ENCODE measurements at regions not wholly inside any gene's neighbourhood (a gene's known extent, or its start where the extent isn't known, plus 50 kb on each side); places are given as distances from the start of the nearest gene placed in this dataset.

GRCh38 chr2:64792995-64793639 lies 139.4 kb upstream of the SERTAD2 start:
- WGBS (ENCODE audit: insufficient coverage, low coverage, low lambda C conversion rate, missing lambda C conversion rate) = 60% methylated on average over 5 of the region's 5 CpGs
- no peak overlapping the region for H3K4me3 ChIP-seq
- H3K27me3 ChIP-seq = no peaks in the 10 kb centered on the region
- H3K9me3 ChIP-seq = no peaks in the 10 kb centered on the region
- H3K4me1 ChIP-seq = no peaks in the 10 kb centered on the region
- intact Hi-C loops (cut with DNase I) = no loop called here
- no peak for ATAC-seq
- TF ChIP-seq, protein P1, sequence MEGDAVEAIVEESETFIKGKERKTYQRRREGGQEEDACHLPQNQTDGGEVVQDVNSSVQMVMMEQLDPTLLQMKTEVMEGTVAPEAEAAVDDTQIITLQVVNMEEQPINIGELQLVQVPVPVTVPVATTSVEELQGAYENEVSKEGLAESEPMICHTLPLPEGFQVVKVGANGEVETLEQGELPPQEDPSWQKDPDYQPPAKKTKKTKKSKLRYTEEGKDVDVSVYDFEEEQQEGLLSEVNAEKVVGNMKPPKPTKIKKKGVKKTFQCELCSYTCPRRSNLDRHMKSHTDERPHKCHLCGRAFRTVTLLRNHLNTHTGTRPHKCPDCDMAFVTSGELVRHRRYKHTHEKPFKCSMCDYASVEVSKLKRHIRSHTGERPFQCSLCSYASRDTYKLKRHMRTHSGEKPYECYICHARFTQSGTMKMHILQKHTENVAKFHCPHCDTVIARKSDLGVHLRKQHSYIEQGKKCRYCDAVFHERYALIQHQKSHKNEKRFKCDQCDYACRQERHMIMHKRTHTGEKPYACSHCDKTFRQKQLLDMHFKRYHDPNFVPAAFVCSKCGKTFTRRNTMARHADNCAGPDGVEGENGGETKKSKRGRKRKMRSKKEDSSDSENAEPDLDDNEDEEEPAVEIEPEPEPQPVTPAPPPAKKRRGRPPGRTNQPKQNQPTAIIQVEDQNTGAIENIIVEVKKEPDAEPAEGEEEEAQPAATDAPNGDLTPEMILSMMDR (IDR thresholded peaks at IDR 0.05) = no peak
- no peak for TF ChIP-seq POLR2A (IDR thresholded peaks at IDR 0.05)
- no peaks in the 10 kb centered on the region for H3K36me3 ChIP-seq
- H3K27ac ChIP-seq = no peak overlapping the region
- DNase-seq = no peak

GRCh38 chr2:64793701-64794100 lies 140.0 kb upstream of the SERTAD2 start:
- TF ChIP-seq POLR2A (IDR thresholded peaks at IDR 0.05) = no peak
- TF ChIP-seq, protein P1 (IDR thresholded peaks at IDR 0.05) = no peak
- WGBS (ENCODE audit: insufficient coverage, low coverage, low lambda C conversion rate, missing lambda C conversion rate) = 57% methylated on average over 1 of the region's 1 CpG
- Histone ChIP-seq H3K27ac (no peak overlapping the region), H3K27me3 (no peaks in the 10 kb centered on the region), H3K36me3 (no peaks in the 10 kb centered on the region), H3K4me3 (no peak overlapping the region), H3K9me3 (no peaks in the 10 kb centered on the region), H3K4me1 (no peaks in the 10 kb centered on the region)
- intact Hi-C loops (cut with DNase I) = no loop called here
- DNase-seq = no peak
- no peak for ATAC-seq

- 75% methylated on average over 6 of the region's 6 CpGs for WGBS (ENCODE audit: insufficient coverage, low coverage, low lambda C conversion rate, missing lambda C conversion rate)
- Histone ChIP-seq H3K4me3 (no peak overlapping the region), H3K4me1 (no peaks in the 10 kb centered on the region), H3K27ac (no peak overlapping the region), H3K9me3 (no peaks in the 10 kb centered on the region), H3K27me3 (no peaks in the 10 kb centered on the region), H3K36me3 (no peaks in the 10 kb centered on the region)
- no peak for ATAC-seq
- no peak for DNase-seq
- intact Hi-C loops (cut with DNase I) = no loop called here
- TF ChIP-seq POLR2A (IDR thresholded peaks at IDR 0.05) = no peak
- TF ChIP-seq, protein P1 (IDR thresholded peaks at IDR 0.05) = no peak
These were observed 140.8 kb upstream of the SERTAD2 start for GRCh38 chr2:64794426-64794995.

GRCh38 chr2:64795024-64795592 lies 141.4 kb upstream of the SERTAD2 start:
- DNase-seq = no peak

More at GRCh38 chr2:64795024-64795592, 141.4 kb upstream of the SERTAD2 start:
- H3K9me3 ChIP-seq = no peaks in the 10 kb centered on the region
- TF ChIP-seq POLR2A (IDR thresholded peaks at IDR 0.05) = no peak
- TF ChIP-seq, protein P1 (IDR thresholded peaks at IDR 0.05) = no peak
- H3K4me1 ChIP-seq = no peaks in the 10 kb centered on the region
- no peaks in the 10 kb centered on the region for H3K36me3 ChIP-seq
- intact Hi-C loops (cut with DNase I) = no loop called here
- no peak overlapping the region for H3K4me3 ChIP-seq
- WGBS (ENCODE audit: insufficient coverage, low coverage, low lambda C conversion rate, missing lambda C conversion rate) = 49% methylated on average over 6 of the region's 6 CpGs
- H3K27ac ChIP-seq = no peak overlapping the region
- no peak for ATAC-seq
- H3K27me3 ChIP-seq = no peaks in the 10 kb centered on the region

Data from right lobe of liver (tissue), 6 donors.